Activated CD8-positive, alpha-beta memory T cell treated with anti-CD3 and anti-CD28 coated beads, Interleukin-2, amount 50 U/mL, for 48 hours (primary cell): ENCODE measurements at regions not wholly inside any gene's neighbourhood (a gene's known extent, or its start where the extent isn't known, plus 50 kb on each side); places are given as distances from the start of the nearest gene placed in this dataset.

Source experiments
- DNase-seq: peaks from one replicate; pipeline ENCODE4 v3.0.0-alpha.2; 2020

DNA sequence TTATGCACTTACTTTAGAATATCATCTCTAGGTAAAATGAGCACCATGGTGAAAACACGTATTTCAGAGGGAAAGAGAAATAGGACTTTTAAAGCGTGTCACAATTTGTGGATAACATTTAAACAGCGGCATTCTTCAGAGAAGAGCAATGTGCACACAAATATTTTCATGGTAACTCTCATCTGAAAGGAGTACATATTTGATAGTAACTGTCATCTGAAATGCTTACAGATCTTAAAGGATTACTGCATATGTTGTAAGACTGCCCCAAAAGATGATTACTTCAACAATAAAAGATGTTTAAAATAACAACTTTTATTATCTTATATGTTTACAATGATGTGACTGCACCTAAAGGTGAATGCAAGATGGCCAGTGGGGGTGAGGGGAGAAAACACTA is 408.8 kb downstream of the PLA2G4A start:
- DNase-seq, result no peak

DNA sequence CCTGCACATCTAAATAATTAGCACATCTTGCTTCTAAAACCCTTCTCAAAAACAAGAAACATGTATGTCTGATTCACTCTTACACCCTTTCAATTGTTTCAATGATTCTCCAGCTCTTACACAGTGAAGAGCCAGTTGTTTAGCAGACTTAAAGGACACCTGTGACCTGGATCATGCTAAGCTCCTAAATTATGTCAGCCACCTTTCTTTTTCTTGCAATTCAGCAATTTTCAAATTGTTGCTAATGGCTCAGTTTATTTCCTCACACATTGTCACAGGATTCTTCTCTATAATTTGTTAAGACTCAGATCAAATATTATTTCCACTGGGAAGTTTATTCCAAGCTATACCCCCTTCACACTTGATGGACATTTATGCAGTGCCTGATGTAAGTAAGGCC is 413.2 kb downstream of the PLA2G4A start:
- DNase-seq, result no peak

DNA sequence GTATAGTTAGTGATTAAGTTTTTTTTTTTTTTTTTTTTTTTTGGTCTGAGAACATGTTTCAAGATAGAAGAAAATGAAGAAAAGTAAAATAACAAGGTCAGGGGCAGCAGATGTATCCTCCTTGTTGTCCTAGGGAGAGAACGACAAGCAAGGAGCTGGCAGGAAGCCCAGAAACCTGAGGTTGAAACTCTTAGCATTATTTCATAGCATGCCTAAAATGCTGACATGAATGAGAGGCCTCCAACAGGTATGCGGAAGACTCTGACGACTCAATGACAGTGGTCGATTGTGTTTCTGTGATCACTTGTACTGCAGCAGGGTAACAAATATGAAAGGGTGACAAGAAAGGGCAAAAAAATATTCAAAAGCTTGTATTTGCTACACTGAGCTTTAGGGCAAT is 415.9 kb downstream of the PLA2G4A start:
- no peak for DNase-seq

DNA sequence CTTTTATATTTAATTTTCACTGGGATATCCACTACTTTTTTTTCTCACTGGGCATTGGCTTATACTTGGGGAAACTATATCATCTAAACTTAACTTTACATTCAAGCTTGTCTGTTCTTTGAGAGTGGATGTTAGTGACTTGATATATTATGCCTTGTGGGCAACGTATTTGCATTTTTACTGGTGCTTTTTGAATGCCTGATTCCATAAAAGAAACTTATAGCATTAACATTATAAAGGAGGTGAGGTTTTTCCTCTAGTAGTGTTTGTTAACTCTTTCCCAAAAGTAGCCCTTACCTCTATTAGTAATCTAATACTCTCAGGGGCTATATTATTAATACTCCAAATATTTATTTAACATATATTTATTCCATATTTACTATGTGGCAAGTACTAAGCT is 416.5 kb downstream of the PLA2G4A start:
- DNase-seq, result no peak

DNA sequence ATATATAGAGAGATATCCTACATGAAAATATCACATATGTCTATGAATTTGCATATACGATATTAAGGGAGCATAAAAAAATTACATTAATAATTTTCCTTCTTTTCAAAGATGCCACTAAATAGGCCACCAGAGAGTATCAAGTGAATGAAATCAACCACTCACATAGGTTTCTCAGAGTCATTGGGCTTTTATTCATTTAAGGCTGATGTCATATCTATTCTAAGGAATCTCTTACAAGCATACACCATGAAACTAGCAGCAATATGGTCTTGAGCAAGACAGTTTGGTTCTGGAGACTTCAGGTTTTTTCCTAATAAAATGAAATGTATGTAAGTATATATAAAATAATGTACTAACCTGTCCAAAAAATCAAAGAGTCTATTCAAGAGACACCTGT is 420.4 kb downstream of the PLA2G4A start:
- DNase-seq, result no peak

DNA sequence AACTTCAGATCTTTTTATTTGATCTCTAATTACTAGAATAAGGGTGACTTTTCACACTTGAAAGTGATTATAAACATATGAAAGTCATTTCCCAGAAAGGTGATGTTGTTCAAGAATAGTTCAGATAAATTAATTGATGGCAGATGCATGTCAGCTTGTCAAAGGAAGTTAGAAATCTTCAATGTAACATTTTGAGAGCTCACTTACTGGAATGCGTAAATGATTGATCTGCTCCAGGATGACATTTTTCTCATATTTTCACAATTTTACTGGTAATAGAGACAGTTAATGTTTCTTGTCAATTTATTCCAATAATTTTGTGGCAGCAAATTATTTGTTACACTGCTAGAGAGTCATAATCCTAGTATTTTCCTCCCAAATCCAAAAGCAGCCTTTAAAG is 424.2 kb downstream of the PLA2G4A start:
- no peak for DNase-seq

DNA sequence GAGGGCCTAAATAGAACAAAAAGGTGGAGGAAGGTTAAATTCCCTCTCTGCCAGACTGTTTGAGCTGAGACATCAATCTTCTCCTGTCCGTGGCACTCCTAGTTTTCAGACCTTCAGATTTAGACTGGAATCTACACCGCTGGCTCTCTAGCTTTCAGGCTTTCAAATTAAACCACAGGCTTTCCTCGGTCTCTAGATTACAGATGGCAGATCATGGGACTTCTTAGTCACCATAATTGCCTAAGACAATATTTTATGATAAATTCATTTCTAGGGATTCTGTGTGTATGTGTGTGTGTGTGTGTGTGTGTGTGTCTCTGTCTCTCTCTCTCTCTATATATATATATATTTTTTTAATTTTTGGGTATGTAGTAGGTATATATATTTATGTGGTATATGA is 428.7 kb downstream of the PLA2G4A start:
- DNase-seq, result no peak

DNA sequence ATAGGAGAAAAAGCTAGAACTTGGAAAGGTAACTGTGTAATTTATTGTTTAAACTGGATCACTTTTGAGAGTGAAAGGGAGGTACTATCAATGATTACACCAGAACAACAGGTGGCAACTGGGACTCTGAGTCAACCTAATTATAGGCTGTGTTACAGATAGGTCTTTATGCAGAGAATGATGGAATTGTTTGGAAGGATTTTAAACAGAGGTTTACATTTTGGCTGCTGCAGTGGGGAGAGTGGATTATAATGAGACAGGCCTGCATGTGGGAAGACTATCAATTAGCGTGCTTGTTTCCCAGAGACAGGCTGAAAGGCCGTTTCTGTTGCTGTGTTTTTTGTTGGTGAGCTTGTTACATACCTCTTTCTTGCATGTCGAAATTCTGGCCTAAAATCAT is 432.9 kb downstream of the PLA2G4A start:
- DNase-seq, result no peak

DNA sequence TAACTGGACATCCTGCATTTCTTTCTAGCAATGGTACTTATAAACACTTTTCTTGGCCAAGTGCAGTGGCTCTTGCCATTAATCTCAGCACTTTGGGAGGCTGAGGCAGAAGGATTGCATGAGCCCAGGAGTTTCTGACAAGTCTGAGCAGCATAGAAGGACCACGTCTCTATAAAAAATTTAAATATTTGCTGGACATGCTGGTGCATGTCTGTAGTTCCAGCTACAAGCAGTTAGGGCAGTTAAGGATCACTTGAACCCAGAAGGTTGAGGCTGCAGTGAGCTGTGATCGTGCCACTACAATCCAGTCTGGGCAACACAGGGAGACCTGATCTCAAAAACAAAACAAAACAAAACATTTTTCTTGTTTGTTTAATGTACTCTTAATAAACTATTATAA is 434.0 kb downstream of the PLA2G4A start:
- DNase-seq, result no peak

DNA sequence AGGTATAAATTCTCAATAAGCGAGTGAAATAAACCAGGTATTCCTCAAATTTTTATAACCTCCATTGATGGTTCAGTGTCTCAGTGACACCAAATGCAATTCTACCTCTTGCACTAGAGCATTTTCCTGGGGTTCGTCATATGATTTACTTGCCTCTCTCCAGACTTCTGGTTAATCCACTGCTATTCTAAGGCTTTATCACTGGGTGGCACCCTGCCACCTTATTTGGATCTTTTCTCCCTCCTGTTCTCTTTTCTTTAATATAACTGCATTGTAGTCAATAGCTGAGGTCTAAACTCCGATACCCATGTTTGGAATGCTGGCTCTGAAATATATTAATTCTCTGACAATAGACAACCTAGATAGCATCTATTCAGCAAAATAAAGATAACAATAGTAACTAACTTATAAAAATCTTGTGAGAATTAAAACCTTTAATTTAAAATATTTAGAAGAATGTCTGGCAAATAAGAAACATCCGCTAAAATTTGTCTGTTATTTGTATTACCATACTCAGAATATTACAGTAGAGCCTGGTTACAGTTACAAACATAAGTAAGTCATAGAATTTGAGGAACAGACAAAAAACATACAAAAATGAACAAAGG is 436.4 kb downstream of the PLA2G4A start:
- no peak for DNase-seq

DNA sequence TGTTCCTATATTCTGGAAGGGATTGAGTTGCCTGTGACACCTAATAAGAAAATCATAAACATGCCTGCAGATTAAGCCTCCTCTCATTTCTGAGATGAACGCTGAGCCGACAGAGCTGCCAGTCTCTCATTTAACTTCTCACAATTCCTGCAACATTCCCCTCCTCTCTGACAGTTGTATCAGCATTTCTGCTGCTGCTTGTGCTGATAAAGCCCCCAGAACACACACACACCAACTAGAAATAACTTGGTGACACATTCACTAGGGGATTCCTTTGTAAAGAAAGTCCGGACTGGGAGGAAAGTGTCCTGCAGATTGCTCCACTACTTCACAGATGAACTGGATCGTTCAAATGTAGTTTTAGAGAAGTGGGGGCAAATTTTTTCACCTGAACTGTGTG is 437.3 kb downstream of the PLA2G4A start:
- no peak for DNase-seq

DNA sequence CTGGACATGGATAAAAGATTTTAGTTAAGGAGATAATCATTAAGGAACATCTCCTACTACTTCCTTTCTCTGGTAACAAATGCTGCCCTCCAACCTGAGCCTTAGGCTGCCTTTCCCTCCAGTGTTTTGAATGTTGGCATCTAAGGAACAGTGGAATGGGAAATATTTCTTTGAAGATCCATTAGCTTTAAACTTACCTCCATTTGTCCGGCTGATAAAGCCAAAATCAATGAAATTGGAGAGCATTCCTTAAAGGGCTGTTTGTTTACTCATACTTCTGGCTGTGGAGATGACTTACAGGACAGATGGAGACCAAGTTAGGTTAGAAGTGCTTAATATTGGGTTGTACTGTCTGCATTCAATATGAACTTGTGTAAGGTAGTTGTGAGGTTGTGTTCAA is 439.1 kb downstream of the PLA2G4A start:
- DNase-seq, result no peak

DNA sequence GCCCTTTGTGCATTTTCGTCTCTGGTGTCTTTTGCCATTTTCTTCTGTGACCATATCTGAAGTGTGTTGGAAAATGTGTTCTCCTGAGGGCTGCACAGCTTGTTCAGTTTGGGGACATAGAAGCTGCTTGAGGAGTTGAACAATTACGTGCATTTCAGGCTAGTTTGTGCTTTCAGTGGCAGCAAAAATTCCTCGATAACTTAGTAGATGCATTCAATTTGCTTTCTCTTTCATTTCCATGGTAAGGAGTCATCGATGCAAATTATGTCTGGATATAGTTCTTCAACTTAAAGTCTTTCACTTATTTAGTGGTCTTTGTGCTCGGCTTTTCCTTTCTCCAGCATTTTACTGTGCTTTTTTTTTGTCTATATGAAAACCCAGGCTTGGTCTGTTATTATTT is 441.5 kb downstream of the PLA2G4A start:
- no peak for DNase-seq

DNA sequence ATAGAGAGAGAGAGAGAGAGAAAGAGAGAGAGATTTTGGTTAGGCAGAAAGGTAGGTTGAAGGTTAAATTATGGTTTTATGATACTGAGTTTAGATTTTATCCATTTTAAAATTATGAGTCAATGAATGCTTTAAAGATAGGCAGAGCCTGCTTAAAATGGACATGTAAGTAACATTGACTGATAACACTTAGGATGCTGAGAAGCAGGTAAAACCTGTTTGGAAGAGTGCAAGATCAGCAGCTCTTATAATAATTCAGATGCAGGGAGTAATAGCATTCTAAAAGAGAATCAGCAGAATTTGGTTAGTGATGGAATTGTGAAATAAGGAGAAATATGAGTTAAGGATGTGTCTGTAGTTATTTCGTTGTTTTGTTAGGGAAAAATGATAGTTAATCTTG is 446.6 kb downstream of the PLA2G4A start:
- no peak for DNase-seq

DNA sequence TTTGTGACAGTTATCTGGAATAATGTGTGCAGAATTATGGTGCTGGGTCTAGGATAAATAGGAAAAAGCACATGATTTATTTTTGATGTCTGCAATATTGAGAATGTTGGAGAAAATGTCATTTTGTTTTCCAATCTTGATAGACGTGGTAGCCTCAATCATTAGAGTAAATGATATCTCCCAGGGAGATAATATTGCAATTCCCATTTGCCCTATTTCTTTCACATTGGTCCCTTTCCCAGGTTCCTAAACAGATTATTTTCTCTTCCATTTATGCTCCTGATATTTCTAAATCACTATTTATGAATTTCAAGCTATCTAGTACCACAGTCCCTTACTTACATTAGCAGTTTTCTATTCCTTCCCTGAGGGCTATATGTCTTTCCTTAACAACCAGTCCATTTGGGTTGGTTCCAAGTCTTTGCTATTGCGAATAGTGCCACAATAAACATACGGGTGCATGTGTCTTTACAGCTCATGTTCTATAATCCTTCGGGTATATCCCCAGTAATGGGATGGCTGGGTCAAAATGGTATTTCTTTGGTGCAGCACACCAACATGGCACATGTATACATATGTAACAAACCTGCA is 447.3 kb downstream of the PLA2G4A start:
- no peak for DNase-seq

DNA sequence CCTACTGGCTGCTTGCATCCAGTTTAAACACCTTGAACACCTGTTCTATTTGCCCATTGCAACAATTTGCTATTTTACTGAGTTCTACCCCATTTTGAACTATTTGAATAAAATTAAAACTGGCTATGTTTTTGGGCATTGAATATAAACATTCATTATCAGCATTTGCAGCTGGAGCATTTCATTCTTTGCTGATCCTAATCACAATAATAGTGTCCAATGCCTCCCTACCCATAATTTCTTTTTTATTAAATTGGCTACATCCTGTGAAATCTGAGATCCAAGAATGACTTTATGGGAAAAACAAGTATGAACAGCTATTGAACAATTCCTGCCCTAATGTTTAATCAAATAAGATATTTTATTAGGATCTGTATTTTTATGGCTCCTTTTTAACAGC is 447.9 kb downstream of the PLA2G4A start:
- DNase-seq, result no peak

DNA sequence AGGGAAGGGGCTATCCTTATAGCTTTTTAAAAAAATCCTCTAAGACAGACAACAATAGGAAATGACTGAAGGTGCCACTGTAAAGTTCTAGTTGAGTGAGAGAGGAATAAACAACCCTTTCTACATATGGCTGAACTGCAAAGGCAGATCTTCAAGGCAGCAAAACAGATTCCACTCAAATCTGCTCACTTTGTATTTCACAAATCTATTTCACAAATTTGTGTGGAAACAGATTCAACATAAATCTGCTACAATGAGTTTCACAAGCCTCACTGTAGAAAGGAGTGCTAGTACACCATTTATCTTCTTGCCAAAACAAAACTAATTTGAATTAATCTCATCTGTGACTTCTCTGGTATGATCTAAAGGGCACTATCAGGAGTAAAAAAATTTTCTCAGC is 451.3 kb downstream of the PLA2G4A start:
- no peak for DNase-seq

DNA sequence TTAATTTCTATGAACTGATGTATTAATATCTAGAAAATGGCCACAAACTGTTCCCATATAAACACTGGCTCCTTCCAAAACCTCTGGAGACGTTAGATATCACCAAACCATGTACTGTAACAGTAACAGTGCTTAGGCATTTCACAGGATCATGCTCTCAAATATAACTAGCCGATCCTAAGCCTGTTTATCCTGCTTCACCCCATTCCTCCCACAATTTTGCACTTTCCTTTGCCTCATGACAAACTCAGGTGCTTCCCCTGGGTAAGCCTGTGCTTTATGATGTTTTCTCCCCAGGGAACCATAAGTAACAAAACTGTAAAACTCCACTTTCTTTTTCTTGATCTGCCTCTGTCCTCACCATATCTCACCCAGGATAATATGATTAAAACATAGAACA is 452.3 kb downstream of the PLA2G4A start:
- no peak for DNase-seq

DNA sequence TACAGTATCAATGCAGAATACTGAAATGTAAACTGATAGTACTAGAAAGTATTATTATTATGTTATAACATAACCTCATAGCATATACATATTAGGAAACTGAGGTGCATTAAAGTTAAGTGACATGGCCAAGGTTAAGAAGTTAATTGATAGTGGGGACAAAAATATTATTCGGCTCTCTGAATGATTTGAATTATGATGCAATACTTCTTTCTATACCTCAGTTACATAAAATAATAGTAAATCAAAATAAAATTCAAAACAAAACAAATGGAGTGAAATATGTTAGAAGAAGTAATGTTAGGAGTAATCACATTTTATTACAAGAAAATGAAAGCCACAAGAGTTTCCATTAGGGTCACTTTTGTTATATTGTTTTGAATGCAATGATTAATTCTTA is 455.2 kb downstream of the PLA2G4A start:
- no peak for DNase-seq

DNA sequence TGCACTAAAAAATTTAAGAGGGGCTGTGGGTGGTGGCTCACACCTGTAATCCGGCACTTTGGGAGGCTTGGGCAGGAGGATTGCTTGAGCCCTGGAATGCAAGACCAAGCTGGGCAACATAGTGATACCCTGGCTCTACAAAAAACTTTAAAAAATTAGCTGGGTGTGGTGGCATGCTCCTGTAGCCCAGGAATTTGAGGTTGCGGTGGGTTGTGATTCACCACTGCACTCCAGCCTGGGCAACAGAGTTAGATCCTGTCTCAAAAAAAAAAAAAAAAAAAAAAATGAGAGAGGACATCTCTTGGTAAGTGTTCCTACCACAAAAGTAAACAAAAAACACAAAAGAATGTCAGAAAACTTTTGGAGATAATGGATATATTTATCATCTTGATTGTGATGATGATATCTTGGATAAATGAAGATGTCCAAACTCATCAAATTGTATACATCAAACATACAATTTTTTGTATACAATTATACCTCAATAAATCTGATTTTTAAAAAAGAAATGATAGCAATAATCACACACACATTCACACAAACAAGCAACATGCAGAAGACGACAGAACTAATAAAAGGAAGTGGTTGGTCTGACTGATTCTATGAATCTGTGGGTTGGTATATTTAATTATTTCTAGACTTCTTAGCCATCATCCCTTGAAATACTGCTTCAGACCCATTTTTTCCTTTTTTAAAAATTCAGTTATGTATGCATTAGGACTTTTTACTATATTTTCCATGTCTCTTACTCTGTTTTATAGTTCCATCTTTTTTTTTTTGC is 465.9 kb downstream of the PLA2G4A start:
- no peak for DNase-seq

DNA sequence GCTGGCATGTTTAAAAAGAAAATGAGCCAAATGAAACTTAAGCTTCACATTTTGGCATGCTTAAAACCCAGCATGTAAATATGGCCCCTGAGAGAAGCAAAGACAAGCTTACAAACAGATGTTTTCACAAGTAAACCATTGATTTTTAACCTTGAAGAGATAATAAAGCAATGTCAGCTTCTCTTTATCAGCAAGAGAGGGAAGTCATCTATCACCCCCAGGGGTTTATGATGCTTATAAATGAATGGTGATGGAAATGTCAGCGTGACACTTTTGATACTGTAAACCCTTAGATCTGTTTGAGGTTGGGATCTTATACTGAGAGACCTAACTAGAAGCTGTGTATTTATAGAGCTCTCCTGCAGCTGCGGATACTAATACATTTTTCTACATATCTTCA is 471.3 kb downstream of the PLA2G4A start:
- DNase-seq, result no peak

DNA sequence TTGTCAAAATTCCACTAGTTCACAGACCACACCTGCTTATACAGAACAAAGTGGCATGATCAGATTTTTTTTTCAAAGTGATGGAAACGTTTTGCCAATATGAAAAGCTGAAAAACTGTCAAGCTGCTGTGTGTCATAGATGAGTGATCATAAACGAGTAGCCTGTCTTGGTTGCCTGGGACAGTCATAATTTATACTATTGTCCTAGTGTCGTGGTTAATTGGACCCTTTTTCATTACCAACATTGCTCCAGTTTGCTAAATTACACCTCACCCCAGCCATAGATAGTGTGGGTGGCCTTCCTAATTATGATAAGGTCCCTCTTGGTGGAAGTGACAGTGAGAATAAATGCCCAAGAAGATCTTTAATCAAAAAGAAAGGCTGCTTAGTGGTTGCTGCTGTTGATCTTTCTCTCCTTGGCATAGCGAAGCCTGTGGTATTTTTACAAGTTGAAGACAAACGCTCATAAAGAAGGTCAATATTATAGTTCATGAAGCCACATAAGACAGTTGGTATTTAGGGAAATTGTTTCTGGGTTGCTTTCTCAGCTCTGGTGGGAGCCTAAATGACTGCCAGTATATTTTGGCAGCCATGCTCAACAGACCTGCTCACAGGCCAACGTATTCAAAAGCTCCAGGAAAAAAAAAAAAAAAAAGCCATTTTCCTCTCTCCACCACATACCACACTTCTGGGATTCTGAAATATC is 478.1 kb downstream of the PLA2G4A start:
- no peak for DNase-seq

DNA sequence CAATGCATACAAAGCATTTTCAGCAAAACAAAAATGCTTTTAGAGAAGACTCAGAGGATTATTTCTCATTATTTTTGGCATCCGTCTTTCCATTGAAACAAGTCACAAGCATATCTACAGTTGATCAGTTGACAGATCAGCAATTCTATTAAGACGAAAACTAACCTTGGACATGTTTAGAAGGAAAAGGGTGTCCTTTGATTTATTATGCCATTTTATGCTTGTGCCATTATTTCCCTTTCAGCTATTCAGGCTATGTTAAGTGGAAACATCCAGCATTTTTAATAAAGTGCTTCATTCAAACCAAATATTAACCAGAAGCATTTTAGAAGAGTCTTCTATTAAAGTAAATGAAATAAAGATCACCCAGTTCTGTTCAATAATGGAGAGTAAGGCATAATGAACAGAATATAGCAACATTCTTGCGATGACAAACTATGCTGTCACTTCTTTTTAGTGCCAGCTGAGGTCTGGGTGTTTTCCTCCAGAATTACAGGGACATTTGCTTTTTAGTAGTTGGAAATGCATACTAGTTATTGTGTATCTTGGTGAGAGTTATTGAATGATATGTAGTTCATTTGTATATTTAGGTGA is 481.4 kb downstream of the PLA2G4A start:
- no peak for DNase-seq

DNA sequence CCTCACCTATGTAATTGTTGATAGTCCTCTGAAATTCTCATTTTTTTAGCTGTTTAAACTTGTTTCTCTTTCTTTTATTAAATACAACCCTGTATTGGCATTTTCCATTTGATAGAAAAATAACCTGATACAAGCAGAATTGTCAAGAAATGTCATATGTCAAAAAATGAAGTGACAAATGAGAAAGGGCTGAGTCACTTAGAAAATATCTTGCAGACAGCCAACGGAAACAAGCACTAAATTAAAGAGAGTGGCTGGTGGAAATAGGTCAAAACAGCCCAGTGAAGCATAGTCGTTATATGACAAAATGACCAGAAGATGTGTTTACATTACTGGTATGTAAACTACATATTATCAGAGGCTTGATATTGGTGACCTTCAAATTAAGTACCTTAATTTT is 484.4 kb downstream of the PLA2G4A start:
- DNase-seq, result no peak
